Kasumi-1 (cell line): ENCODE measurements at regions not wholly inside any gene's neighbourhood (a gene's known extent, or its start where the extent isn't known, plus 50 kb on each side); places are given as distances from the start of the nearest gene placed in this dataset.

Experiments
- DNase-seq, 2 experiments: peaks; one replicate each; lab custom pipeline; 2025; lab: John Stamatoyannopoulos, UW

- no peak for DNase-seq
Measured at GRCh38 chr10:32171204-32171603, 115.0 kb upstream of the KIF5B start.

GRCh38 chr10:32169556-32169955, 113.3 kb upstream of the KIF5B start:
- DNase-seq, result peak; percentile 49 to 50

- DNase-seq, result no peak
Measured at GRCh38 chr10:32167450-32167849, 111.2 kb upstream of the KIF5B start.

GRCh38 chr10:32166365-32166764, 110.1 kb upstream of the KIF5B start:
- DNase-seq, result no peak

- no peak for DNase-seq
Measured at GRCh38 chr10:32163762-32164148, 107.5 kb upstream of the KIF5B start.

- no peak for DNase-seq
Measured at GRCh38 chr10:32163071-32163761, 107.0 kb upstream of the KIF5B start.

- no peak for DNase-seq
Measured at GRCh38 chr10:32161586-32161985, 105.4 kb upstream of the KIF5B start.

GRCh38 chr10:32160864-32161263, 104.6 kb upstream of the KIF5B start:
- no peak for DNase-seq

- DNase-seq, result no peak
Measured at GRCh38 chr10:32159264-32159663, 103.0 kb upstream of the KIF5B start.

- DNase-seq, result no peak
Measured at GRCh38 chr10:32156031-32156495, 99.8 kb upstream of the KIF5B start.

GRCh38 chr10:32155075-32155516, 98.9 kb upstream of the KIF5B start:
- no peak for DNase-seq

- no peak for DNase-seq
Measured at GRCh38 chr10:32153931-32154330, 97.7 kb upstream of the KIF5B start.

- no peak for DNase-seq
Measured at GRCh38 chr10:32153252-32153651, 97.0 kb upstream of the KIF5B start.

- no peak for DNase-seq
Measured at GRCh38 chr10:32151871-32152270, 95.6 kb upstream of the KIF5B start.

GRCh38 chr10:32150532-32151101, 94.4 kb upstream of the KIF5B start:
- no peak for DNase-seq

GRCh38 chr10:32149252-32149955, 93.2 kb upstream of the KIF5B start:
- DNase-seq, result peak; percentile 20 to 35

GRCh38 chr10:32148864-32149251, 92.6 kb upstream of the KIF5B start:
- DNase-seq, result no peak

- DNase-seq, result no peak
Measured at GRCh38 chr10:32147730-32148129, 91.5 kb upstream of the KIF5B start.

- DNase-seq, result no peak
Measured at GRCh38 chr10:32146166-32146565, 89.9 kb upstream of the KIF5B start.

- DNase-seq, result no peak
Measured at GRCh38 chr10:32144817-32145688, 88.8 kb upstream of the KIF5B start.

- DNase-seq, result no peak
Measured at GRCh38 chr10:32143302-32143847, 87.2 kb upstream of the KIF5B start.

- no peak for DNase-seq
Measured at GRCh38 chr10:32142646-32143045, 86.4 kb upstream of the KIF5B start.
